SK-N-SH (cell line): ENCODE measurements at regions not wholly inside any gene's neighbourhood (a gene's known extent, or its start where the extent isn't known, plus 50 kb on each side); places are given as distances from the start of the nearest gene placed in this dataset.

Experiments used
- CTCF ChIA-PET: fragments of 300-600, 350-600 bp; formaldehyde crosslinking; extraction: SDS; loops from one replicate; lab custom pipeline; 2021; lab: Yijun Ruan, JAX
- POLR2A ChIA-PET: fragments of 350-600 bp; sonication (Branson Sonifier 250); formaldehyde crosslinking; extraction: SDS; loops from one replicate; lab custom pipeline; 2020; ENCODE audit warnings: antibody characterized with exemption, inconsistent platforms; lab: Yijun Ruan, JAX
- DNase-seq: peaks from one replicate; pipeline ENCODE4 v3.0.0; 2012
- H2AFZ ChIP-seq: fragments of 200-600 bp; sonication (generic); 2 replicates; pipeline ENCODE4 v1.8.1; 2016; ENCODE audit warnings: antibody characterized with exemption, mild to moderate bottlenecking, low read depth
- H3F3A ChIP-seq: fragments of 200-600 bp; sonication (generic); replicated peaks from 2 replicates; pipeline ENCODE3; 2016; ENCODE audit warnings: antibody characterized with exemption, mild to moderate bottlenecking; ENCODE audit not compliant: insufficient read depth
- H3K27ac ChIP-seq, 2 experiments: fragments of 200-500 bp in 1 of 2; fragments of 200-600 bp in 1 of 2; sonication (Bioruptor generic) in 1 of 2; sonication (generic), shearing (Covaris generic) in 1 of 2; 2 replicates each; pipeline versions ENCODE4 v1.5.1 to v1.6.1; 2014 to 2016; ENCODE audit warnings: low read depth in 2 of 2, inconsistent platforms in 1 of 2, low read length in 1 of 2, mild to moderate bottlenecking in 1 of 2, mixed read lengths in 1 of 2
- H3K27me3 ChIP-seq: fragments of 200-600 bp; sonication (generic), shearing (Covaris generic); 2 replicates; pipeline ENCODE4 v1.6.1; 2016; ENCODE audit warnings: mixed run types; ENCODE audit not compliant: insufficient read depth
- H3K36me3 ChIP-seq, 2 experiments: fragments of 200-500 bp in 1 of 2; fragments of 200-600 bp in 1 of 2; sonication (Bioruptor generic) in 1 of 2; sonication (generic) in 1 of 2; replicated peaks in 1 of 2; 2 replicates each; pipeline versions ENCODE3 to v1.5.1; 2014 to 2016; ENCODE audit warnings: low read length in 1 of 2, mild to moderate bottlenecking in 1 of 2; ENCODE audit not compliant: insufficient read depth in 2 of 2, control insufficient read depth in 1 of 2
- H3K4me1 ChIP-seq, 2 experiments: fragments of 200-500 bp in 1 of 2; fragments of 200-600 bp in 1 of 2; sonication (Bioruptor generic) in 1 of 2; sonication (generic), shearing (Covaris generic) in 1 of 2; 2 replicates each; pipeline versions ENCODE4 v1.5.1 to v1.6.1; 2014 to 2016; ENCODE audit warnings: low read depth in 1 of 2, low read length in 1 of 2, mixed run types in 1 of 2; ENCODE audit not compliant: insufficient read depth in 2 of 2, control insufficient read depth in 1 of 2
- H3K4me2 ChIP-seq: fragments of 200-600 bp; sonication (generic), shearing (Covaris generic); 2 replicates; pipeline ENCODE4 v1.6.1; 2017; ENCODE audit warnings: mixed run types
- H3K4me3 ChIP-seq, 2 experiments: fragments of 200-500 bp in 1 of 2; fragments of 200-600 bp in 1 of 2; sonication (Bioruptor generic) in 1 of 2; sonication (generic), shearing (Covaris generic) in 1 of 2; 2 replicates each; pipeline versions ENCODE4 v1.5.1 to v1.8.1; 2014 to 2016; ENCODE audit warnings: low read depth in 2 of 2, inconsistent platforms in 1 of 2, low read length in 1 of 2, mild to moderate bottlenecking in 1 of 2, mixed read lengths in 1 of 2, moderate library complexity in 1 of 2
- H3K79me2 ChIP-seq: fragments of 200-600 bp; sonication (generic); 2 replicates; pipeline ENCODE4 v1.8.1; 2017; ENCODE audit warnings: mild to moderate bottlenecking; ENCODE audit not compliant: insufficient read depth
- H3K9ac ChIP-seq: fragments of 200-600 bp; sonication (generic); 2 replicates; pipeline ENCODE4 v1.6.1; 2017; ENCODE audit warnings: mixed run types
- H3K9me2 ChIP-seq: fragments of 200-600 bp; sonication (generic); 2 replicates; pipeline ENCODE4 v1.6.1; 2017; ENCODE audit warnings: mixed run types
- H3K9me3 ChIP-seq: fragments of 200-600 bp; sonication (generic); 2 replicates; pipeline ENCODE4 v1.6.1; 2017; ENCODE audit warnings: mixed run types, mild to moderate bottlenecking, moderate library complexity
- H4K20me1 ChIP-seq: fragments of 200-600 bp; sonication (generic); 2 replicates; pipeline ENCODE4 v1.6.1; 2017; ENCODE audit warnings: mild to moderate bottlenecking, mixed run types; ENCODE audit not compliant: insufficient read depth
- FOXJ3 ChIP-seq: sonication (generic); formaldehyde crosslinking; IDR thresholded peaks from 2 replicates; pipeline ENCODE4 v1.5.1; 2020; ENCODE audit warnings: mild to moderate bottlenecking, missing genetic modification reagents
- FOXM1 ChIP-seq: IDR thresholded peaks from 2 replicates; pipeline ENCODE4 v1.4.0; 2012; ENCODE audit warnings: low read depth, mild to moderate bottlenecking
- GATA2 ChIP-seq: sonication (generic); formaldehyde crosslinking; IDR thresholded peaks from 2 replicates; pipeline ENCODE4 v1.5.0; 2020; ENCODE audit warnings: mild to moderate bottlenecking, missing genetic modification reagents
- JUND ChIP-seq: IDR thresholded peaks from 2 replicates; pipeline ENCODE4 v1.4.0; 2012
- MAX ChIP-seq: IDR thresholded peaks from 2 replicates; pipeline ENCODE4 v1.4.0; 2012; ENCODE audit warnings: low read depth
- MXI1 ChIP-seq: IDR thresholded peaks from 2 replicates; pipeline ENCODE4 v1.6.1; 2012; ENCODE audit warnings: mild to moderate bottlenecking, low read depth, low read length, improper control_type of control experiment
- NFIC ChIP-seq: IDR thresholded peaks from 2 replicates; pipeline ENCODE4 v1.4.0; 2012; ENCODE audit warnings: borderline replicate concordance
- POLR2AphosphoS5 ChIP-seq: IDR thresholded peaks from 2 replicates; pipeline ENCODE4 v1.6.1; 2012; ENCODE audit warnings: low read depth, low read length
- RCOR1 ChIP-seq: fragments of 150-350 bp; IDR thresholded peaks from 2 replicates; pipeline ENCODE4 v1.6.1; 2017; ENCODE audit warnings: antibody characterized with exemption, low read length
- RFX5 ChIP-seq: IDR thresholded peaks from 2 replicates; pipeline ENCODE4 v1.6.1; 2012; ENCODE audit warnings: mild to moderate bottlenecking, improper control_type of control experiment, low read length
- RXRA ChIP-seq: IDR thresholded peaks from 2 replicates; pipeline ENCODE4 v1.4.0; 2012; ENCODE audit warnings: low read depth, mild to moderate bottlenecking, borderline replicate concordance
- SMC3 ChIP-seq: IDR thresholded peaks from 2 replicates; pipeline ENCODE4 v1.6.1; 2012; ENCODE audit warnings: low read depth, low read length, improper control_type of control experiment
- TAF1 ChIP-seq: IDR thresholded peaks from 2 replicates; pipeline ENCODE4 v1.6.1; 2012; ENCODE audit warnings: low read depth, mild to moderate bottlenecking, low read length, moderate library complexity, borderline replicate concordance
- TEAD4 ChIP-seq: IDR thresholded peaks from 2 replicates; pipeline ENCODE4 v1.4.0; 2012; ENCODE audit warnings: mild to moderate bottlenecking, borderline replicate concordance; ENCODE audit not compliant: insufficient read depth
- USF1 ChIP-seq: IDR thresholded peaks from 2 replicates; pipeline ENCODE4 v1.4.0; 2012; ENCODE audit warnings: low read depth, borderline replicate concordance
- USF2 ChIP-seq: fragments of 150-350 bp; IDR thresholded peaks from 2 replicates; pipeline ENCODE4 v1.6.1; 2017; ENCODE audit warnings: antibody characterized with exemption, low read length, low read depth, borderline replicate concordance
- ZBTB33 ChIP-seq: IDR thresholded peaks from 2 replicates; pipeline ENCODE4 v1.4.0; 2012; ENCODE audit warnings: low read depth, borderline replicate concordance
- WGBS: methylation state at CpG from one replicate; pipeline ENCODE4 v1.1.6; 2017; ENCODE audit warnings: low lambda C conversion rate; 5-methylcytosine and 5-hydroxymethylcytosine counted together

GRCh38 chr5:125220284-125220683 lies 473.8 kb upstream of the ZNF608 start:
- POLR2A ChIA-PET = no interaction called here
- Histone ChIP-seq H2AFZ (no peak overlapping the region), H3K4me3 (no peak overlapping the region), H3F3A (no peaks in the 10 kb centered on the region), H3K36me3 (no peaks in the 10 kb centered on the region), H3K4me1 (peaks cover 0 to under 1% of the 10 kb centered on the region in 2 experiments; a peak in 1 of 4 replicates), H3K4me2 (no peak overlapping the region), H3K79me2 (no peaks in the 10 kb centered on the region), H3K27ac (no peak overlapping the region), H3K9me2 (no peaks in the 10 kb centered on the region), H3K27me3 (no peaks in the 10 kb centered on the region), H3K9me3 (no peaks in the 10 kb centered on the region; the same call in 1 of the 2 replicates), H4K20me1 (no peaks in the 10 kb centered on the region), H3K9ac (no peak overlapping the region)
- CTCF ChIA-PET = interaction anchor here (0.6 kb wide), 1 partner anchor 812 kb away, joined by 3 read pairs; no protein-coding TSS in a partner anchor
- no peak for DNase-seq
- 79% methylated on average over 1 of the region's 1 CpG for WGBS
- TF ChIP-seq FOXJ3 (CRISPR knock-in tag) = no peak
- no peak for TF ChIP-seq TAF1
- no peak for TF ChIP-seq POLR2AphosphoS5
- no peak for TF ChIP-seq SMC3
- TF ChIP-seq JUND = no peak

GRCh38 chr5:125222597-125223240 lies 476.3 kb upstream of the ZNF608 start:
- Histone ChIP-seq H3K9me3 (no peaks in the 10 kb centered on the region; the same call in 1 of the 2 replicates), H3K9me2 (no peaks in the 10 kb centered on the region), H4K20me1 (no peaks in the 10 kb centered on the region), H3K27me3 (no peaks in the 10 kb centered on the region), H2AFZ (no peak overlapping the region), H3K79me2 (no peaks in the 10 kb centered on the region), H3K4me1 (peaks cover 3 to 4% of the 10 kb centered on the region in 2 experiments; a peak in 1 of 4 replicates), H3K27ac (no peak overlapping the region), H3K36me3 (no peaks in the 10 kb centered on the region), H3K4me2 (no peak overlapping the region), H3K9ac (no peak overlapping the region), H3F3A (no peaks in the 10 kb centered on the region), H3K4me3 (no peak overlapping the region)
- DNase-seq = no peak
- ChIA-PET POLR2A (no interaction called here), CTCF (interaction anchor here (0.6 to 1.6 kb wide), 2 partner anchors 24 to 68 kb away, joined by 3 read pairs; no protein-coding TSS in a partner anchor)
- 78% methylated on average over 7 of the region's 7 CpGs for WGBS
- TF ChIP-seq SMC3 (no peak), RXRA (no peak)

GRCh38 chr5:125225424-125225823 lies 479.0 kb upstream of the ZNF608 start:
- H3K27ac ChIP-seq = no peak overlapping the region
- H3K27me3 ChIP-seq = no peaks in the 10 kb centered on the region
- ChIA-PET CTCF (no interaction called here), POLR2A (no interaction called here)
- no peaks in the 10 kb centered on the region for H3K9me3 ChIP-seq
- no peak overlapping the region for H3K4me3 ChIP-seq
- H3K4me2 ChIP-seq = no peak overlapping the region
- WGBS = 61% methylated on average over 1 of the region's 2 CpGs
- H3K79me2 ChIP-seq = no peaks in the 10 kb centered on the region
- no peak overlapping the region for H2AFZ ChIP-seq
- no peak for DNase-seq
- peaks cover 3 to 4% of the 10 kb centered on the region in 2 experiments; a peak in 1 of 4 replicates for H3K4me1 ChIP-seq
- no peaks in the 10 kb centered on the region for H3F3A ChIP-seq
- H3K36me3 ChIP-seq = no peaks in the 10 kb centered on the region
- no peaks in the 10 kb centered on the region for H3K9me2 ChIP-seq
- no peak overlapping the region for H3K9ac ChIP-seq
- TF ChIP-seq RFX5 (no peak), GATA2 (CRISPR knock-in tag) (no peak), TEAD4 (no peak), MXI1 (no peak), USF1 (no peak), ZBTB33 (no peak), FOXM1 (no peak), MAX (no peak), NFIC (no peak), USF2 (no peak), RCOR1 (no peak)
- H4K20me1 ChIP-seq = no peaks in the 10 kb centered on the region
